ENCODE measurements at regions not wholly inside any gene's neighbourhood (a gene's known extent, or its start where the extent isn't known, plus 50 kb on each side); places are given as distances from the start of the nearest gene placed in this dataset.

DNA sequence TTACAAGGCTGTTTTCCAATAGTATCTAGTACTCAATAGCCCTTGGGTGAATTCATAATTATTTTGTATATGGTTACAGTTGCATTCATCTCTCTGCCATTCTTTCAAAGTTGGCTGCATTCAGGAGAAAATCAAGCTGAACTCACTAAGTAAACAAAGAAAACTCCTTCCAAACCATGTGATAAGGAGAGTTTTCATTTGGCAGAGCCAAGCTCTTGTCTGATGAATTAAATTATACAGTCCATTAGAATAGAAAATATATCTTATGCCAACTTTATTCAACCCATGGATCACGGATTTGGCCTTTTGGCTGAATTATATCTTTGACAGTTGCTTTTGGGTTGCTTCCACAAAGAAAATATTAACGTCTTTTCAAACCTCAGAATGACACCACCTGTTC lies 272.3 kb upstream of the ROBO1 start:
- no peak for DNase-seq (ENCODE audit: extremely low read depth, low read depth)
- TF ChIP-seq, protein P1, sequence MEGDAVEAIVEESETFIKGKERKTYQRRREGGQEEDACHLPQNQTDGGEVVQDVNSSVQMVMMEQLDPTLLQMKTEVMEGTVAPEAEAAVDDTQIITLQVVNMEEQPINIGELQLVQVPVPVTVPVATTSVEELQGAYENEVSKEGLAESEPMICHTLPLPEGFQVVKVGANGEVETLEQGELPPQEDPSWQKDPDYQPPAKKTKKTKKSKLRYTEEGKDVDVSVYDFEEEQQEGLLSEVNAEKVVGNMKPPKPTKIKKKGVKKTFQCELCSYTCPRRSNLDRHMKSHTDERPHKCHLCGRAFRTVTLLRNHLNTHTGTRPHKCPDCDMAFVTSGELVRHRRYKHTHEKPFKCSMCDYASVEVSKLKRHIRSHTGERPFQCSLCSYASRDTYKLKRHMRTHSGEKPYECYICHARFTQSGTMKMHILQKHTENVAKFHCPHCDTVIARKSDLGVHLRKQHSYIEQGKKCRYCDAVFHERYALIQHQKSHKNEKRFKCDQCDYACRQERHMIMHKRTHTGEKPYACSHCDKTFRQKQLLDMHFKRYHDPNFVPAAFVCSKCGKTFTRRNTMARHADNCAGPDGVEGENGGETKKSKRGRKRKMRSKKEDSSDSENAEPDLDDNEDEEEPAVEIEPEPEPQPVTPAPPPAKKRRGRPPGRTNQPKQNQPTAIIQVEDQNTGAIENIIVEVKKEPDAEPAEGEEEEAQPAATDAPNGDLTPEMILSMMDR (IDR thresholded peaks at IDR 0.05; ENCODE audit: low read depth, low read length, missing control alignments), result no peak

GRCh38 chr3:80036176-80036575 lies 268.4 kb upstream of the ROBO1 start:
- TF ChIP-seq, protein P1 (IDR thresholded peaks at IDR 0.05; ENCODE audit: low read depth, low read length, missing control alignments), result no peak
- no peak overlapping the region for H3K4me3 ChIP-seq (replicated peaks; ENCODE audit: low read depth, low read length)
- no peak for DNase-seq (ENCODE audit: extremely low read depth, low read depth)

More for the DNA sequence above, 272.3 kb upstream of the ROBO1 start:
- no peak overlapping the region for H3K4me3 ChIP-seq (replicated peaks; ENCODE audit: low read depth, low read length)

GRCh38 chr3:80035021-80035420 lies 267.2 kb upstream of the ROBO1 start:
- DNase-seq (ENCODE audit: extremely low read depth, low read depth), result no peak
- no peak overlapping the region for H3K4me3 ChIP-seq (replicated peaks; ENCODE audit: low read depth, low read length)
- TF ChIP-seq, protein P1 (IDR thresholded peaks at IDR 0.05; ENCODE audit: low read depth, low read length, missing control alignments), result no peak

- no peak overlapping the region for H3K4me3 ChIP-seq (replicated peaks; ENCODE audit: low read depth, low read length)
- TF ChIP-seq, protein P1 (IDR thresholded peaks at IDR 0.05; ENCODE audit: low read depth, low read length, missing control alignments), result no peak
- DNase-seq (ENCODE audit: extremely low read depth, low read depth), result no peak
These were observed 255.2 kb upstream of the ROBO1 start for GRCh38 chr3:80023010-80023409.

GRCh38 chr3:80018375-80018774 lies 250.6 kb upstream of the ROBO1 start:
- TF ChIP-seq, protein P1 (IDR thresholded peaks at IDR 0.05; ENCODE audit: low read depth, low read length, missing control alignments), result no peak
- DNase-seq (ENCODE audit: extremely low read depth, low read depth), result no peak
- H3K4me3 ChIP-seq (replicated peaks; ENCODE audit: low read depth, low read length), result no peak overlapping the region

DNA sequence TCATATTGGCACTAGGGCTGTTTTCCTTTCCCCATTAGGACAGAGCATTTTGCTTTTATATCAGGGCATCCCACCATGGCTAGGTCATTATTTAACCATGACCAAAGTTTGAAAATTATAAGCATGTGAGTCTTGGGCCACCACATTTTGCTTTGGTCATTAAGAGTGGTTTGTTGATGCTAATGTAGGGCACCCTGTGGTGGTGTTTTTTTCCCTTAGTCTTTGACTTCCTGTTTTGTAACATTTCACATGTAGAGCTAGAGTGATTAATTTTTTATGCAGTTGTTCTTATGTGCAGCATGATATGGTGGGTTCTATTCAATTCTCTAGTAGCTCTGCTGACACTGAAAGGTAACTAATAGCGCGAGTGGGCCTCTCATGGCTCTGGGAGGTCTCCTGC lies 249.6 kb upstream of the ROBO1 start:
- TF ChIP-seq, protein P1 (IDR thresholded peaks at IDR 0.05; ENCODE audit: low read depth, low read length, missing control alignments), result no peak
- no peak for DNase-seq (ENCODE audit: extremely low read depth, low read depth)
- no peak overlapping the region for H3K4me3 ChIP-seq (replicated peaks; ENCODE audit: low read depth, low read length)

DNA sequence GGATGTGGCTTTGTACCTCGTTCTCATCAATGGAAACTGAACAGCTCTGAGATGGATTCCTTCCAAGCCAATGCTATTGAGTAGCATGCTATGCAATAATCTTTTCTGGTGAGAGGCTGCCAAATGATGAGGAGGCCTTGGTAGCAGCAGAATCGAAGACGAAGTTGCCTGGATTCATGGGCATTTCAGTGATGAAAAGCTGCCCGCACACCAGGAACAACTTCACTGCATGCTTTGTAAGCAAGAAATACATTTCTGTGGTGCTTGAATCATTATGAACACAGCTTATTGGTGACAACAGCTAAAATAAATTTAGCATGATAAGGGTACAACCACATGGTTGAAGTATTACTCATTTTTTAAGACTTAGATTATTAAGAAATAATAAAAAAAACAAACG lies 246.8 kb upstream of the ROBO1 start:
- TF ChIP-seq, protein P1 (IDR thresholded peaks at IDR 0.05; ENCODE audit: low read depth, low read length, missing control alignments), result no peak
- H3K4me3 ChIP-seq (replicated peaks; ENCODE audit: low read depth, low read length), result no peak overlapping the region
- DNase-seq (ENCODE audit: extremely low read depth, low read depth), result no peak
